GM19468 (cell line): ENCODE measurements at regions not wholly inside any gene's neighbourhood (a gene's known extent, or its start where the extent isn't known, plus 50 kb on each side); places are given as distances from the start of the nearest gene placed in this dataset.
"Not testable (repeated sequence)": the region's sequence is repeated elsewhere in the genome, so short reads cannot be mapped to it uniquely, and the experiment has no call there.

Experiments
- ATAC-seq: cut with Tn5 transposase; IDR thresholded peaks from one replicate; pipeline ENCODE4 v1.9.1; 2021; ENCODE audit warnings: mild to moderate bottlenecking, moderate library complexity, moderate number of reproducible peaks; ENCODE audit not compliant: unreplicated experiment; ENCODE audit errors: extremely low read depth

- no peak for ATAC-seq
These were observed 220.7 kb downstream of the TACR3 start for GRCh38 chr4:103499094-103499493.

GRCh38 chr4:103498161-103499070 is 221.4 kb downstream of the TACR3 start:
- ATAC-seq: peak; percentile 46

- ATAC-seq: no peak
These were observed 222.1 kb downstream of the TACR3 start for GRCh38 chr4:103497692-103498091.

GRCh38 chr4:103496800-103497199 is 223.0 kb downstream of the TACR3 start:
- no peak for ATAC-seq

GRCh38 chr4:103493450-103494159 is 226.2 kb downstream of the TACR3 start:
- ATAC-seq: no peak

GRCh38 chr4:103485296-103485695 is 234.5 kb downstream of the TACR3 start:
- ATAC-seq: not testable (repeated sequence)

- ATAC-seq: no peak
These were observed 235.3 kb downstream of the TACR3 start for GRCh38 chr4:103484521-103484920.

GRCh38 chr4:103482893-103483292 is 236.9 kb downstream of the TACR3 start:
- ATAC-seq: no peak

- no peak for ATAC-seq
These were observed 237.3 kb downstream of the TACR3 start for GRCh38 chr4:103482471-103482870.

- no peak for ATAC-seq
These were observed 241.1 kb downstream of the TACR3 start for GRCh38 chr4:103478734-103479133.

- no peak for ATAC-seq
These were observed 241.6 kb downstream of the TACR3 start for GRCh38 chr4:103478210-103478609.

GRCh38 chr4:103457566-103457965 is 259.4 kb upstream of the CENPE start:
- no peak for ATAC-seq

- no peak for ATAC-seq
These were observed 253.2 kb upstream of the CENPE start for GRCh38 chr4:103451341-103451740.

- no peak for ATAC-seq
These were observed 252.6 kb upstream of the CENPE start for GRCh38 chr4:103450693-103451092.

- ATAC-seq: no peak
These were observed 251.3 kb upstream of the CENPE start for GRCh38 chr4:103449296-103450023.

GRCh38 chr4:103445377-103445776 is 247.2 kb upstream of the CENPE start:
- no peak for ATAC-seq

GRCh38 chr4:103443324-103443723 is 245.2 kb upstream of the CENPE start:
- no peak for ATAC-seq

- ATAC-seq: peak; percentile 47
These were observed 231.1 kb upstream of the CENPE start for GRCh38 chr4:103429283-103429682.

GRCh38 chr4:103425406-103425805 is 227.3 kb upstream of the CENPE start:
- ATAC-seq: no peak

GRCh38 chr4:103424853-103425252 is 226.7 kb upstream of the CENPE start:
- ATAC-seq: no peak

GRCh38 chr4:103423261-103423660 is 225.1 kb upstream of the CENPE start:
- ATAC-seq: no peak
